ENCODE measurements at regions not wholly inside any gene's neighbourhood (a gene's known extent, or its start where the extent isn't known, plus 50 kb on each side); places are given as distances from the start of the nearest gene placed in this dataset.

DNA sequence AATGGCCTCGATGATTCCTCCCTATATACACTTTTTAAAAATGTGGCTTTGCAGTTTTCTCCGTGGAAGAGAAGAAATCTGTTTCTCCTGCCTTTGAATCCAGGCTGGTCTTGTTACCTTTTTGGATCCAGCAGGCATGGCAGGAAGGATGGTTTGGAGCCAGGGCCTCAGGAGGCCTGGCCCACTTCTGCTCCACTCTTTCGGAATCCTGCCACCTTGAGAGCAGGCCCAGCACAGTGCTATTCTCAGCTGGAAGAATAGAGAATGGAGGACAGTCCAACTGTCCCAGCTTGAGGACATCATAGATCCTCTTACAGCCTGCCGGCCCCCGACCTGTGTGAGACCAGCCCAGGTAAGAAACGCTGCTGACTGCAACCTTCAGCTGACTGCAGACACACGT is 421.5 kb downstream of the FUT8 start:
- intact Hi-C loops (cut with micrococcal nuclease; ENCODE audit: unreplicated experiment), result loop anchor here (10.0 kb wide), 1 partner anchor 241 kb away; no protein-coding TSS in a partner anchor
- H3K4me3 ChIP-seq (ENCODE audit: low read depth, low read length, poor library complexity, severe bottlenecking), result no peak overlapping the region
- no TSS peak for BruUV-seq (replicated peaks)
- H3K36me3 ChIP-seq (ENCODE audit: insufficient read depth, low read length, poor library complexity, severe bottlenecking), result no peaks in the 10 kb centered on the region
- DNase-seq (ENCODE audit: low spot score), result no peak
- POLR2A ChIA-PET (ENCODE audit: low non-redundant PET), result no interaction called here
- TF ChIP-seq, protein P1, sequence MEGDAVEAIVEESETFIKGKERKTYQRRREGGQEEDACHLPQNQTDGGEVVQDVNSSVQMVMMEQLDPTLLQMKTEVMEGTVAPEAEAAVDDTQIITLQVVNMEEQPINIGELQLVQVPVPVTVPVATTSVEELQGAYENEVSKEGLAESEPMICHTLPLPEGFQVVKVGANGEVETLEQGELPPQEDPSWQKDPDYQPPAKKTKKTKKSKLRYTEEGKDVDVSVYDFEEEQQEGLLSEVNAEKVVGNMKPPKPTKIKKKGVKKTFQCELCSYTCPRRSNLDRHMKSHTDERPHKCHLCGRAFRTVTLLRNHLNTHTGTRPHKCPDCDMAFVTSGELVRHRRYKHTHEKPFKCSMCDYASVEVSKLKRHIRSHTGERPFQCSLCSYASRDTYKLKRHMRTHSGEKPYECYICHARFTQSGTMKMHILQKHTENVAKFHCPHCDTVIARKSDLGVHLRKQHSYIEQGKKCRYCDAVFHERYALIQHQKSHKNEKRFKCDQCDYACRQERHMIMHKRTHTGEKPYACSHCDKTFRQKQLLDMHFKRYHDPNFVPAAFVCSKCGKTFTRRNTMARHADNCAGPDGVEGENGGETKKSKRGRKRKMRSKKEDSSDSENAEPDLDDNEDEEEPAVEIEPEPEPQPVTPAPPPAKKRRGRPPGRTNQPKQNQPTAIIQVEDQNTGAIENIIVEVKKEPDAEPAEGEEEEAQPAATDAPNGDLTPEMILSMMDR (conservative IDR thresholded peaks at IDR 0.05; ENCODE audit: low read depth, low read length), result no peak
- no peak for TF ChIP-seq EZH2 (IDR thresholded peaks at IDR 0.05; ENCODE audit: borderline replicate concordance, low read depth, low read length, poor library complexity, severe bottlenecking)
- H3K9me3 ChIP-seq (ENCODE audit: low read depth, low read length, poor library complexity, severe bottlenecking), result no peaks in the 10 kb centered on the region
- H3K4me1 ChIP-seq (ENCODE audit: insufficient read depth, low read length, poor library complexity, severe bottlenecking), result no peaks in the 10 kb centered on the region
- H3K27ac ChIP-seq (ENCODE audit: low read depth, low read length, poor library complexity, severe bottlenecking), result no peak overlapping the region
- H3K27me3 ChIP-seq (replicated peaks; ENCODE audit: insufficient read depth, low read depth, low read length, poor library complexity), result no peaks in the 10 kb centered on the region
- CTCF ChIA-PET, result no interaction called here

DNA sequence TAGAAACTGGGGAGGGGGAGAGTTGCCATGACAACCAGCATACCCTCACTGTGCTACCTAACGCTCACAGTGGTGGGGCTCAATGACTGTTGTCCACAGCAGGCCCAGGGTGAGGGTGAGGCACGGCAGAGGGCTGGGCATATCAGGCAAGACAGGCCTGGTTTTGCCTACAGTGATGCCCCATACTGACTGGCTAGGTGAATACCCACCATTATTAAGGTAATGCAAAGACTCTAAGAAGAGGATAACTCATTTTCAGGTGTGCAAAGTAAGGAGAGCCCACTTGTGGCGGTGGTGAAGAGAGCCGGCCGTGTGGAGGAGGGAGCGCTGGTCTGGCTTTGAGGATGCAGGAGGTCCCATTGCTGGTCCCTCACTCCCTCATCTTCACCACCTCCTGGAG is 422.3 kb downstream of the FUT8 start:
- Histone ChIP-seq H3K36me3 (ENCODE audit: insufficient read depth, low read length, poor library complexity, severe bottlenecking) (no peaks in the 10 kb centered on the region), H3K27ac (ENCODE audit: low read depth, low read length, poor library complexity, severe bottlenecking) (no peak overlapping the region), H3K4me1 (ENCODE audit: insufficient read depth, low read length, poor library complexity, severe bottlenecking) (no peaks in the 10 kb centered on the region), H3K27me3 (replicated peaks; ENCODE audit: insufficient read depth, low read depth, low read length, poor library complexity) (no peaks in the 10 kb centered on the region), H3K4me3 (ENCODE audit: low read depth, low read length, poor library complexity, severe bottlenecking) (no peak overlapping the region), H3K9me3 (ENCODE audit: low read depth, low read length, poor library complexity, severe bottlenecking) (no peaks in the 10 kb centered on the region)
- TF ChIP-seq EZH2 (IDR thresholded peaks at IDR 0.05; ENCODE audit: borderline replicate concordance, low read depth, low read length, poor library complexity, severe bottlenecking), result no peak
- TF ChIP-seq, protein P1 (conservative IDR thresholded peaks at IDR 0.05; ENCODE audit: low read depth, low read length), result no peak
- intact Hi-C loops (cut with micrococcal nuclease; ENCODE audit: unreplicated experiment), result loop anchor here (10.0 kb wide), 1 partner anchor 240 kb away; no protein-coding TSS in a partner anchor
- BruUV-seq (replicated peaks), result no TSS peak
- DNase-seq (ENCODE audit: low spot score), result no peak
- POLR2A ChIA-PET (ENCODE audit: low non-redundant PET), result no interaction called here
- CTCF ChIA-PET, result no interaction called here

DNA sequence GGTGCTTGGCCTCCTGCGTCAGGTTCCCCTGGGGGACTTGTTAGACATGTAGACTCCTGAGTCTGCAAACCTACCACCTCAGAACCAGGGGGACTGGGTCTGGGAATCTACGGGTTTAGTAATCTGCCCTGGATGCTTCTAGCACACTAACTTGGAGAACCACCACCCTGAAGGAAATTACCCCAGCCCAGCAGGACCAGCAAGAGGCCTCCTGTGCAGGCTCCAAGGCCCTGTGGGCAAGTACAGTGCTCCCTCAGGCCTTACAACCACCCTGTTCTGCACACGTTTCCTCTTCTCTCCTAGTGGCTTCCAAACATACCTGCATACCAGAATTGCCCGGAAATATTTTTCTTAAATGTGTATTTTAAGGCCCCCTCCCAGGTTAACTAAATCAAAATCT is 423.0 kb downstream of the FUT8 start:
- no peaks in the 10 kb centered on the region for H3K27me3 ChIP-seq (replicated peaks; ENCODE audit: insufficient read depth, low read depth, low read length, poor library complexity)
- POLR2A ChIA-PET (ENCODE audit: low non-redundant PET), result no interaction called here
- no peaks in the 10 kb centered on the region for H3K4me1 ChIP-seq (ENCODE audit: insufficient read depth, low read length, poor library complexity, severe bottlenecking)
- CTCF ChIA-PET, result no interaction called here
- BruUV-seq (replicated peaks), result no TSS peak
- intact Hi-C loops (cut with micrococcal nuclease; ENCODE audit: unreplicated experiment), result loop anchor here (10.0 kb wide), 1 partner anchor 239 kb away; no protein-coding TSS in a partner anchor
- H3K36me3 ChIP-seq (ENCODE audit: insufficient read depth, low read length, poor library complexity, severe bottlenecking), result no peaks in the 10 kb centered on the region
- H3K4me3 ChIP-seq (ENCODE audit: low read depth, low read length, poor library complexity, severe bottlenecking), result no peak overlapping the region
- no peak overlapping the region for H3K27ac ChIP-seq (ENCODE audit: low read depth, low read length, poor library complexity, severe bottlenecking)
- no peaks in the 10 kb centered on the region for H3K9me3 ChIP-seq (ENCODE audit: low read depth, low read length, poor library complexity, severe bottlenecking)
- DNase-seq (ENCODE audit: low spot score), result no peak
- TF ChIP-seq, protein P1 (conservative IDR thresholded peaks at IDR 0.05; ENCODE audit: low read depth, low read length), result no peak
- TF ChIP-seq EZH2 (IDR thresholded peaks at IDR 0.05; ENCODE audit: borderline replicate concordance, low read depth, low read length, poor library complexity, severe bottlenecking), result no peak
